ENCODE measurements at regions not wholly inside any gene's neighbourhood (a gene's known extent, or its start where the extent isn't known, plus 50 kb on each side); places are given as distances from the start of the nearest gene placed in this dataset.

DNA sequence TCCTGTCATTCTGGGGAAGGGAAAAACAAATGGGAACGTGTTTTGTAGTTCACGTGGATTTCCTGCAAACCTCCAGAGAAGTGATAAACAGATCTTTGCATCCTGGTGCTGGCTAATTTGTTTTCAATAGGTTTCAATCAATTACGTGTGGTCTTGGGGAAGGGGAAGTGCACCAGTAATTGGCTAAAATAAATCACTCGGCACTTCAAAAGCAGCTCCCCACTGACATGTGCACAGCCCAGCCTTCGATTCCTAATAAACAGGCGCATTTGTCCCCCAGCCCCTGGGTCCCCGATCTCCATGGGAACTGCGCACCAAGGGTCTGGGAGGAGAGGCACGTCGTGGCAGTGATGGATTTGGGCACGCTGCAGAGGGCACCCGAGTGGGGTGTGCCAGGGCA lies 112.9 kb upstream of the GSE1 start:
- TF ChIP-seq, protein P1, sequence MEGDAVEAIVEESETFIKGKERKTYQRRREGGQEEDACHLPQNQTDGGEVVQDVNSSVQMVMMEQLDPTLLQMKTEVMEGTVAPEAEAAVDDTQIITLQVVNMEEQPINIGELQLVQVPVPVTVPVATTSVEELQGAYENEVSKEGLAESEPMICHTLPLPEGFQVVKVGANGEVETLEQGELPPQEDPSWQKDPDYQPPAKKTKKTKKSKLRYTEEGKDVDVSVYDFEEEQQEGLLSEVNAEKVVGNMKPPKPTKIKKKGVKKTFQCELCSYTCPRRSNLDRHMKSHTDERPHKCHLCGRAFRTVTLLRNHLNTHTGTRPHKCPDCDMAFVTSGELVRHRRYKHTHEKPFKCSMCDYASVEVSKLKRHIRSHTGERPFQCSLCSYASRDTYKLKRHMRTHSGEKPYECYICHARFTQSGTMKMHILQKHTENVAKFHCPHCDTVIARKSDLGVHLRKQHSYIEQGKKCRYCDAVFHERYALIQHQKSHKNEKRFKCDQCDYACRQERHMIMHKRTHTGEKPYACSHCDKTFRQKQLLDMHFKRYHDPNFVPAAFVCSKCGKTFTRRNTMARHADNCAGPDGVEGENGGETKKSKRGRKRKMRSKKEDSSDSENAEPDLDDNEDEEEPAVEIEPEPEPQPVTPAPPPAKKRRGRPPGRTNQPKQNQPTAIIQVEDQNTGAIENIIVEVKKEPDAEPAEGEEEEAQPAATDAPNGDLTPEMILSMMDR (conservative IDR thresholded peaks at IDR 0.05), result no peak
- no peak for TF ChIP-seq EZH2 (IDR thresholded peaks at IDR 0.05; ENCODE audit: low read depth)

Data from PC-9 (cell line).